ENCODE measurements at regions not wholly inside any gene's neighbourhood (a gene's known extent, or its start where the extent isn't known, plus 50 kb on each side); places are given as distances from the start of the nearest gene placed in this dataset.

DNA sequence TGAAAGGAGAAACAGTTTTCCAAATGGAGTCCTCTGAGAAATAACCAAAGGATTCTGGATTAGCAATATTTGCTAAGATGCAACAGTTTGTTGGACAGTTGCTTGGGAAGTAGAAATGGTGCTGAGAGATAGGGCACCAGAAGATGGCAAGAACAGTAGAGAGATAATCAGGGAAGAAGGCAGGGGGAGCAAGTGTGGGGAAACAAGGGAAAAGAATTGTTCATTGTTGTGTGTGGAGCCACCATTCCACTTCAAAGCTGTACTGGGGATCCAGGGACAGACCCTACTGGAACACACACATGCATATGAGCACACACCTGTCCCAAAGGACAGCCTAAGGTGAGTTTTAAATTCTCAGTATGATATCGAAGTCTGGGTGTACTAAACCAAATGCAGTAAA lies 152.5 kb downstream of the ZNF608 start:
- FAIRE-seq, result no peak
- Histone ChIP-seq H3K27me3 (replicated peaks in 1 of 4; ENCODE audit: control insufficient read depth in 3 of 4, extremely low read depth in 1 of 4, insufficient read depth in 3 of 4, low read length in 3 of 4) (no peaks in the 10 kb centered on the region), H3K23ac (ENCODE audit: insufficient read length) (no peak overlapping the region), H3K36me3 (ENCODE audit: control insufficient read depth in 2 of 4, insufficient read depth in 4 of 4, low read length in 3 of 4) (no peaks in the 10 kb centered on the region; a peak in 1 of 8 replicates), H4K91ac (replicated peaks; ENCODE audit: insufficient read length, low read length) (no peak overlapping the region), H2BK5ac (ENCODE audit: low read depth, low read length) (no peak overlapping the region), H3K79me1 (ENCODE audit: low read depth, low read length) (no peaks in the 10 kb centered on the region), H2AK5ac (ENCODE audit: low read depth, low read length) (no peak overlapping the region), H2BK20ac (ENCODE audit: low read length) (no peak overlapping the region), H3K27ac (ENCODE audit: low read depth, low read length) (no peak overlapping the region), H3K56ac (replicated peaks; ENCODE audit: insufficient read length, low read depth, low read length) (no peak overlapping the region), H3K4ac (replicated peaks; ENCODE audit: insufficient read length, low read depth, low read length) (no peak overlapping the region), H3K4me2 (ENCODE audit: insufficient read depth in 1 of 2, low read depth in 2 of 2, low read length in 2 of 2) (no peak overlapping the region), H3K14ac (ENCODE audit: insufficient read length) (no peak overlapping the region), H2AFZ (ENCODE audit: low read length) (no peak overlapping the region), H3K23me2 (ENCODE audit: low read depth, low read length) (no peaks in the 10 kb centered on the region), H3K4me3 (ENCODE audit: extremely low read depth in 1 of 4, insufficient read depth in 2 of 4, low read depth in 3 of 4, low read length in 4 of 4) (no peak overlapping the region), H3K9me3 (ENCODE audit: insufficient read depth in 2 of 2, low read depth in 1 of 2, low read length in 1 of 2) (no peaks in the 10 kb centered on the region), H3K9ac (replicated peaks in 1 of 4; ENCODE audit: extremely low read depth in 1 of 4, low read depth in 3 of 4, low read length in 3 of 4) (no peak overlapping the region), H4K5ac (ENCODE audit: insufficient read length, low read depth, low read length) (no peak overlapping the region), H3K18ac (ENCODE audit: extremely low read depth, low read length) (no peak overlapping the region), H3K4me1 (replicated peaks in 1 of 4; ENCODE audit: control insufficient read depth in 3 of 4, insufficient read depth in 4 of 4, low read length in 3 of 4) (peaks cover 0 to 8% (median 2%) of the 10 kb centered on the region in 4 experiments; a peak in 3 of 7 replicates), H4K20me1 (replicated peaks in 1 of 2; ENCODE audit: control insufficient read depth in 1 of 2, insufficient read depth in 2 of 2, low read length in 2 of 2) (no peaks in the 10 kb centered on the region), H4K8ac (ENCODE audit: extremely low read depth, insufficient read depth, low read length) (no peak overlapping the region), H2BK120ac (replicated peaks; ENCODE audit: low read depth, low read length) (no peak overlapping the region), H3K79me2 (ENCODE audit: control insufficient read depth in 1 of 2, insufficient read depth in 2 of 2, low read length in 2 of 2) (no peaks in the 10 kb centered on the region), H2BK15ac (ENCODE audit: low read length) (no peak overlapping the region), H2BK12ac (ENCODE audit: low read depth, low read length) (no peak overlapping the region)
- ChIA-PET CTCF (ENCODE audit: partially characterized antibody) (no interaction called here), POLR2A (ENCODE audit: partially characterized antibody) (no interaction called here)
- no peak for DNase-seq (ENCODE audit: low read depth in 1 of 2, low spot score in 2 of 2)
- 38% methylated on average over 1 of the region's 1 CpG; no CpG with 5 or more reads in 1 of the 2 experiments for WGBS, 2 experiments (ENCODE audit: extremely low coverage in 1 of 2, insufficient coverage in 1 of 2, insufficient read length in 1 of 2, insufficient replicate concordance in 2 of 2, low coverage in 1 of 2, low lambda C conversion rate in 2 of 2, missing lambda C conversion rate in 1 of 2)
- TF ChIP-seq EZH2 (IDR thresholded peaks at IDR 0.05; ENCODE audit: low read depth, low read length, severe bottlenecking), result no peak
- TF ChIP-seq CHD2 (IDR thresholded peaks at IDR 0.05; ENCODE audit: low read length), result no peak
- no peak for TF ChIP-seq SRF (IDR thresholded peaks at IDR 0.05; ENCODE audit: low read depth, low read length)
- TF ChIP-seq, protein P1, sequence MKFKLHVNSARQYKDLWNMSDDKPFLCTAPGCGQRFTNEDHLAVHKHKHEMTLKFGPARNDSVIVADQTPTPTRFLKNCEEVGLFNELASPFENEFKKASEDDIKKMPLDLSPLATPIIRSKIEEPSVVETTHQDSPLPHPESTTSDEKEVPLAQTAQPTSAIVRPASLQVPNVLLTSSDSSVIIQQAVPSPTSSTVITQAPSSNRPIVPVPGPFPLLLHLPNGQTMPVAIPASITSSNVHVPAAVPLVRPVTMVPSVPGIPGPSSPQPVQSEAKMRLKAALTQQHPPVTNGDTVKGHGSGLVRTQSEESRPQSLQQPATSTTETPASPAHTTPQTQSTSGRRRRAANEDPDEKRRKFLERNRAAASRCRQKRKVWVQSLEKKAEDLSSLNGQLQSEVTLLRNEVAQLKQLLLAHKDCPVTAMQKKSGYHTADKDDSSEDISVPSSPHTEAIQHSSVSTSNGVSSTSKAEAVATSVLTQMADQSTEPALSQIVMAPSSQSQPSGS (IDR thresholded peaks at IDR 0.05; ENCODE audit: low read length), result no peak
- TF ChIP-seq CEBPB (IDR thresholded peaks at IDR 0.05; ENCODE audit: low read depth, low read length), result no peak
- no peak for TF ChIP-seq BCL11A (IDR thresholded peaks at IDR 0.05; ENCODE audit: low read depth in 2 of 2, low read length in 2 of 2)
- TF ChIP-seq ZNF274 (IDR thresholded peaks at IDR 0.05; ENCODE audit: borderline replicate concordance, extremely low read depth, low read length), result no peak

All from H1 (cell line).